ENCODE measurements at regions not wholly inside any gene's neighbourhood (a gene's known extent, or its start where the extent isn't known, plus 50 kb on each side); places are given as distances from the start of the nearest gene placed in this dataset.
"Not testable (repeated sequence)": the region's sequence is repeated elsewhere in the genome, so short reads cannot be mapped to it uniquely, and the experiment has no call there.

GRCh38 chr4:66275411-66276038 is 605.2 kb upstream of the EPHA5 start:
- no peaks in the 10 kb centered on the region for H3K9me3 Mint-ChIP-seq
- TF ChIP-seq CTCF (conservative IDR thresholded peaks at IDR 0.05) = no peak
- H3K4me3 Mint-ChIP-seq = no peak overlapping the region
- no peak overlapping the region for H3K27ac Mint-ChIP-seq
- H3K36me3 Mint-ChIP-seq = no peaks in the 10 kb centered on the region
- H3K27me3 Mint-ChIP-seq = no peaks in the 10 kb centered on the region
- no peaks in the 10 kb centered on the region for H3K4me1 Mint-ChIP-seq (ENCODE audit: unreplicated experiment)
- DNase-seq (ENCODE audit: extremely low spot score, unreplicated experiment) = no peak

DNA sequence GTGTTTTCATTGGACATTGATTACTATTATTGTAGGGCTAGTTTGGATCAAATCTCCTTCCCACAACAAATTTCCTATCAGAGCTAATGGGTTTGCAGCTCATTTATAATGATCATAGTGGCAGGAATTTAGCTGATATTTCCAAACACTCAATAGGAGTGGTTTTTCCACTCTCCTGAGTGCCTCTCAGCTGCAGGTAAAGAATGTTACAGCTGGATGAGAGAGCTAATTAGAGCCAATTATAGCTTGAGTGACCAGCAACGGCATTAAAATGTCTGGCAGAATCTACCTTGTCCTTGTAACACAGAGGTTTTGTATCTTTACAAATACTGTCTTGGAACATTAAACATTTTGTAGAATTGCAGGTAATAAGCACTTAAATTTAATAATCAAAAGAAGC is 602.8 kb upstream of the EPHA5 start:
- peaks cover 4% of the 10 kb centered on the region for H3K9me3 Mint-ChIP-seq
- H3K36me3 Mint-ChIP-seq = no peaks in the 10 kb centered on the region
- no peak for TF ChIP-seq CTCF (conservative IDR thresholded peaks at IDR 0.05)
- no peaks in the 10 kb centered on the region for H3K4me1 Mint-ChIP-seq (ENCODE audit: unreplicated experiment)
- H3K27me3 Mint-ChIP-seq = no peaks in the 10 kb centered on the region
- no peak overlapping the region for H3K4me3 Mint-ChIP-seq
- H3K27ac Mint-ChIP-seq = no peak overlapping the region
- DNase-seq (ENCODE audit: extremely low spot score, unreplicated experiment) = no peak

GRCh38 chr4:66270356-66270755 is 600.1 kb upstream of the EPHA5 start:
- H3K27me3 Mint-ChIP-seq; H3K4me3 Mint-ChIP-seq; H3K9me3 Mint-ChIP-seq; H3K27ac Mint-ChIP-seq; H3K4me1 Mint-ChIP-seq (ENCODE audit: unreplicated experiment); H3K36me3 Mint-ChIP-seq; DNase-seq (ENCODE audit: extremely low spot score, unreplicated experiment): not testable (repeated sequence)

DNA sequence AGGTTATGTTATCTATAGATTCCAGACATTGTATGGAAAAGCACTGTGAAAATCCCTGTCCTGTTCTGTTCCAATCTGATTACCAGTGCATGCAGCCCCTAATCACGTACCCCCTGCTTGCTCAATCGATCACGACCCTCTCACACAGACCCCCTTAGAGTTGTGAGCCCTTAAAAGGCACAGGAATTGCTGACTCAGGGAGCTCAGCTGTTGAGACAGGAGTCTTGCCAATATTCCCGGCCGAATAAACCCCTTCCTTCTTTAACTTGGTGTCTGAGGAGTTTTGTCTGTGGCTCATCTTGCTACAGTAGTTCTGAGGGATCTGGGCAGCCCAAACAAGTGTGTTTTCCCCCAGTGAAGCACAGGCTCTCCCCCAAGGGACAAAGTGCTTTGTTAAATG is 596.3 kb upstream of the EPHA5 start:
- not testable (repeated sequence) for H3K36me3 Mint-ChIP-seq; H3K27ac Mint-ChIP-seq; H3K9me3 Mint-ChIP-seq; H3K27me3 Mint-ChIP-seq; H3K4me3 Mint-ChIP-seq; H3K4me1 Mint-ChIP-seq (ENCODE audit: unreplicated experiment); DNase-seq (ENCODE audit: extremely low spot score, unreplicated experiment)

- Mint-ChIP-seq H3K36me3 (no peaks in the 10 kb centered on the region), H3K27ac (no peak overlapping the region), H3K27me3 (no peaks in the 10 kb centered on the region), H3K9me3 (peaks cover 4% of the 10 kb centered on the region), H3K4me1 (ENCODE audit: unreplicated experiment) (no peaks in the 10 kb centered on the region), H3K4me3 (no peak overlapping the region)
- no peak for DNase-seq (ENCODE audit: extremely low spot score, unreplicated experiment)
- TF ChIP-seq CTCF (conservative IDR thresholded peaks at IDR 0.05) = no peak
Measured at GRCh38 chr4:66266035-66266434, 595.7 kb upstream of the EPHA5 start.

DNA sequence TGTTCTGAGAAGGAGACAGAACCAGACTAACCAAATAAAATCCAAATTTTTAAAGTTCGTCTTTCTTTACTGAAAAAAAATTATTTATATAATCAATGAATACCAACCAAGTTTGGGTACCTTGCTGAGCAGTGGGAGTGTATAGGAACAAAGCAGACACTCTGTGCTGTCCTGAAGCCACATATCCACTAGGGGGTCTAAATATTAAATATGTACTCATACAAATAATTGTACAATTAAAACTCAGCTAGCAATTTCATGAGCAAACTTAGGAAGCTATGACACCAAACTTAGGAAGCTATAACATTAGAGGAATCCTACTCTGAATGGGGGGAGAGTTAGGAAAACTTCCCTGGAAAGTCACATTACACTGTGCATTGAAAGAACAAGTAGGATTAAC is 582.0 kb upstream of the EPHA5 start:
- Mint-ChIP-seq H3K36me3 (no peaks in the 10 kb centered on the region), H3K4me3 (no peak overlapping the region), H3K27me3 (no peaks in the 10 kb centered on the region), H3K9me3 (no peaks in the 10 kb centered on the region), H3K4me1 (ENCODE audit: unreplicated experiment) (no peaks in the 10 kb centered on the region), H3K27ac (no peak overlapping the region)
- peak; percentile 61 for TF ChIP-seq CTCF (conservative IDR thresholded peaks at IDR 0.05)
- DNase-seq (ENCODE audit: extremely low spot score, unreplicated experiment) = no peak

DNA sequence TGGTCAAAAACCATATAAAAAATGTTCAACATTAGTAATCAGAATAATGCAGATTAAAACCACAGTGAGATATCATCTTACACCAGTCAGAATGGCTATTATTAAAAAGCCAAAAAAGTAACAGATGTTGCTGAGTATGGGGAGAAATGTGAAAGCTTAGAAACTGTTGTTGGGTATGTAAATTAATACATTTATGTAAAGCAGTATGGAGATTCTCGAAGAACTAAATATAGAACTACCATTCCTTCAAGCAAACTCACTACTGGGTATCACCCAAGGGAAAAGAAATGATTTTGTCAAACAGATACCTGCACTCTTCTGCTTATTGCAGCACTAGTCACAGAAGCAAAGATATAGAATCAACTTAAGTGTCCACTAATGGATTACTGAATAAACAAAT is 576.4 kb upstream of the EPHA5 start:
- DNase-seq (ENCODE audit: extremely low spot score, unreplicated experiment) = no peak
- no peaks in the 10 kb centered on the region for H3K27me3 Mint-ChIP-seq
- no peak overlapping the region for H3K4me3 Mint-ChIP-seq
- no peak for TF ChIP-seq CTCF (conservative IDR thresholded peaks at IDR 0.05)
- H3K36me3 Mint-ChIP-seq = no peaks in the 10 kb centered on the region
- no peaks in the 10 kb centered on the region for H3K4me1 Mint-ChIP-seq (ENCODE audit: unreplicated experiment)
- no peaks in the 10 kb centered on the region for H3K9me3 Mint-ChIP-seq
- H3K27ac Mint-ChIP-seq = no peak overlapping the region
